A549 (cell line): ENCODE measurements at regions not wholly inside any gene's neighbourhood (a gene's known extent, or its start where the extent isn't known, plus 50 kb on each side); places are given as distances from the start of the nearest gene placed in this dataset.

Source experiments
- EHF ChIP-seq: fragments of 250-450 bp; sonication (Bioruptor Pico); IDR thresholded peaks from 2 replicates; pipeline ENCODE4 v1.5.0; 2020; ENCODE audit warnings: mild to moderate bottlenecking
- EP300 ChIP-seq, 2 experiments: fragments of >200 bp; sonication (Bioruptor Twin); formaldehyde crosslinking; IDR thresholded peaks; 2 replicates in 1 of 2; 3 replicates in 1 of 2; pipeline ENCODE4 v1.6.1; 2016 to 2017
- ESRRA ChIP-seq: fragments of 150-350 bp; IDR thresholded peaks from 2 replicates; pipeline ENCODE4 v1.6.1; 2014; ENCODE audit warnings: mild to moderate bottlenecking, low read length, borderline replicate concordance
- JUNB ChIP-seq: fragments of >200 bp; sonication (Bioruptor Twin); formaldehyde crosslinking; IDR thresholded peaks from 2 replicates; pipeline ENCODE4 v1.6.1; 2016
- POLR2A ChIP-seq: IDR thresholded peaks from 2 replicates; pipeline ENCODE4 v1.6.1; 2012; ENCODE audit warnings: mild to moderate bottlenecking, low read length
- TF ChIP-seq, protein P1 (sequence below): IDR thresholded peaks from 2 replicates; pipeline ENCODE4 v1.6.1; 2012
- TF ChIP-seq, protein P2 (sequence below): fragments of >200 bp; sonication (Bioruptor Twin); formaldehyde crosslinking; IDR thresholded peaks from 3 replicates; pipeline ENCODE4 v1.5.1; 2016
- TF ChIP-seq, protein P3 (sequence below): fragments of 200-600 bp; sonication (generic); IDR thresholded peaks from 2 replicates; pipeline ENCODE4 v1.6.1; 2016; ENCODE audit warnings: antibody characterized with exemption, mild to moderate bottlenecking, moderate library complexity
- TF ChIP-seq, protein P4 (sequence below): IDR thresholded peaks from 2 replicates; pipeline ENCODE4 v1.6.1; 2012

DNA sequence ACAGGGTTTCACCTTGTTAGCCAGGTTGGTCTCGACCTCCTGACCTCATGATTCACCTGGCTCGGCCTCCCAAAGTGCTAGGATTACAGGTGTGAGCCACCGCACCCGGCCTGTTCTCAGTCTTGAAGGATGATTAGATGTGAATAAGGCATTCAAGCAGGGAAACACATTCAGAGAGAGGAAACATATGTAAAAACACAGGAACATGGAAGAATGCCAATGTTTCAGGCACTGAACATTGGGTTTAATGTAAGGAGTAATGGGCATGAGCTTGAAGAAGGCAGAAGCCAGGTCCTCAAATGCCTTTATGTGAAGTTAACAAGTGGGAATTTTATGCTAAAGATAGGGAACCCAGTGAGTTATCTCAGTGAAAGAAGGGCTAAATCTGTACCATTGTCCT is 74.3 kb downstream of the ARL4A start:
- TF ChIP-seq POLR2A (no peak), JUNB (no peak), EHF (CRISPR knock-in tag) (no peak), EP300 (IDR thresholded peaks at IDR 0.05) (no peak), ESRRA (no peak)
- TF ChIP-seq, protein P1, sequence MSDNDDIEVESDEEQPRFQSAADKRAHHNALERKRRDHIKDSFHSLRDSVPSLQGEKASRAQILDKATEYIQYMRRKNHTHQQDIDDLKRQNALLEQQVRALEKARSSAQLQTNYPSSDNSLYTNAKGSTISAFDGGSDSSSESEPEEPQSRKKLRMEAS, result no peak
- TF ChIP-seq, protein P2, sequence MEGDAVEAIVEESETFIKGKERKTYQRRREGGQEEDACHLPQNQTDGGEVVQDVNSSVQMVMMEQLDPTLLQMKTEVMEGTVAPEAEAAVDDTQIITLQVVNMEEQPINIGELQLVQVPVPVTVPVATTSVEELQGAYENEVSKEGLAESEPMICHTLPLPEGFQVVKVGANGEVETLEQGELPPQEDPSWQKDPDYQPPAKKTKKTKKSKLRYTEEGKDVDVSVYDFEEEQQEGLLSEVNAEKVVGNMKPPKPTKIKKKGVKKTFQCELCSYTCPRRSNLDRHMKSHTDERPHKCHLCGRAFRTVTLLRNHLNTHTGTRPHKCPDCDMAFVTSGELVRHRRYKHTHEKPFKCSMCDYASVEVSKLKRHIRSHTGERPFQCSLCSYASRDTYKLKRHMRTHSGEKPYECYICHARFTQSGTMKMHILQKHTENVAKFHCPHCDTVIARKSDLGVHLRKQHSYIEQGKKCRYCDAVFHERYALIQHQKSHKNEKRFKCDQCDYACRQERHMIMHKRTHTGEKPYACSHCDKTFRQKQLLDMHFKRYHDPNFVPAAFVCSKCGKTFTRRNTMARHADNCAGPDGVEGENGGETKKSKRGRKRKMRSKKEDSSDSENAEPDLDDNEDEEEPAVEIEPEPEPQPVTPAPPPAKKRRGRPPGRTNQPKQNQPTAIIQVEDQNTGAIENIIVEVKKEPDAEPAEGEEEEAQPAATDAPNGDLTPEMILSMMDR, result no peak
- TF ChIP-seq, protein P3, sequence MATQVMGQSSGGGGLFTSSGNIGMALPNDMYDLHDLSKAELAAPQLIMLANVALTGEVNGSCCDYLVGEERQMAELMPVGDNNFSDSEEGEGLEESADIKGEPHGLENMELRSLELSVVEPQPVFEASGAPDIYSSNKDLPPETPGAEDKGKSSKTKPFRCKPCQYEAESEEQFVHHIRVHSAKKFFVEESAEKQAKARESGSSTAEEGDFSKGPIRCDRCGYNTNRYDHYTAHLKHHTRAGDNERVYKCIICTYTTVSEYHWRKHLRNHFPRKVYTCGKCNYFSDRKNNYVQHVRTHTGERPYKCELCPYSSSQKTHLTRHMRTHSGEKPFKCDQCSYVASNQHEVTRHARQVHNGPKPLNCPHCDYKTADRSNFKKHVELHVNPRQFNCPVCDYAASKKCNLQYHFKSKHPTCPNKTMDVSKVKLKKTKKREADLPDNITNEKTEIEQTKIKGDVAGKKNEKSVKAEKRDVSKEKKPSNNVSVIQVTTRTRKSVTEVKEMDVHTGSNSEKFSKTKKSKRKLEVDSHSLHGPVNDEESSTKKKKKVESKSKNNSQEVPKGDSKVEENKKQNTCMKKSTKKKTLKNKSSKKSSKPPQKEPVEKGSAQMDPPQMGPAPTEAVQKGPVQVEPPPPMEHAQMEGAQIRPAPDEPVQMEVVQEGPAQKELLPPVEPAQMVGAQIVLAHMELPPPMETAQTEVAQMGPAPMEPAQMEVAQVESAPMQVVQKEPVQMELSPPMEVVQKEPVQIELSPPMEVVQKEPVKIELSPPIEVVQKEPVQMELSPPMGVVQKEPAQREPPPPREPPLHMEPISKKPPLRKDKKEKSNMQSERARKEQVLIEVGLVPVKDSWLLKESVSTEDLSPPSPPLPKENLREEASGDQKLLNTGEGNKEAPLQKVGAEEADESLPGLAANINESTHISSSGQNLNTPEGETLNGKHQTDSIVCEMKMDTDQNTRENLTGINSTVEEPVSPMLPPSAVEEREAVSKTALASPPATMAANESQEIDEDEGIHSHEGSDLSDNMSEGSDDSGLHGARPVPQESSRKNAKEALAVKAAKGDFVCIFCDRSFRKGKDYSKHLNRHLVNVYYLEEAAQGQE, result no peak
- TF ChIP-seq, protein P4, sequence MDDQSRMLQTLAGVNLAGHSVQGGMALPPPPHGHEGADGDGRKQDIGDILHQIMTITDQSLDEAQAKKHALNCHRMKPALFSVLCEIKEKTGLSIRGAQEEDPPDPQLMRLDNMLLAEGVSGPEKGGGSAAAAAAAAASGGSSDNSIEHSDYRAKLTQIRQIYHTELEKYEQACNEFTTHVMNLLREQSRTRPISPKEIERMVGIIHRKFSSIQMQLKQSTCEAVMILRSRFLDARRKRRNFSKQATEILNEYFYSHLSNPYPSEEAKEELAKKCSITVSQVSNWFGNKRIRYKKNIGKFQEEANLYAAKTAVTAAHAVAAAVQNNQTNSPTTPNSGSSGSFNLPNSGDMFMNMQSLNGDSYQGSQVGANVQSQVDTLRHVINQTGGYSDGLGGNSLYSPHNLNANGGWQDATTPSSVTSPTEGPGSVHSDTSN, result no peak
